ENCODE measurements at regions not wholly inside any gene's neighbourhood (a gene's known extent, or its start where the extent isn't known, plus 50 kb on each side); places are given as distances from the start of the nearest gene placed in this dataset.

DNA sequence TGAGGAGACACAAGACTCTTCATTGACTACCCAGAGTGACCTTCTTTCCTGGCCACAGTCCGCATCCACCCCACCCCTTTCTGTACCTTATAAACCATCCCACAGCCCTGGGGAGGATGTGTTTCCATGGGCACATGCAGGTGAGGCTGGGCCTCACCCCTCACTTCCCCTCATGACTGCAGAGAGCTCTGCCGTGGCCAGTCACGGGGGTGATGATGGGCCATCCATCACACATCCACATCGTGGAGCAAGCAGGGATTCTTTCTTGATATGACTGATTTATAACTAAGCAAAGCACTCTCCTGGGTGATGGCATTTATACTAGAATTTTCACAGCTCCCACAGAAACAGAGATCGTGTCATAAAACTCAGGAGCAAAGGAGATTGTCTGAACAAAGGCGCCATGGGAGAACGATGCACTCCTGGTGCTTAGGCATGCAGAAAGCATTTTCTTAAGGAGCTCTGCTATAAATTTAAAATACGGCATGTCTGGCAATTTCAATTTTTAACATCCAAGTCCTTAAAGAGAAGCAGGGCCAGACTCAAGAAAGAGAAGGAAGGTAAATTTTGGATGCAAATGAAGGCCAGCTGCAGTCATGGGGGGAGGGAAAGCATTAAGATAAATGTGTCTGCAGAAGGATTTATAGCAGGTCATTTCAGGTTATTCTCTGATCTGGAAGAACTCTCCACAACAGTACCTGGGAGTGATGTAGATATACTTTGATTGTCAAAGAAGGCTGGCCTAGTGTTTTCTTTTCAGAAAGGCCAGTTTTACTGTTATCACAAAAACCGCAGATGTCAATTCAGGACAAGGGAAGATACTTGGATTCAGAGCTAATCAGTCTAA lies 777.0 kb downstream of the C6orf118 start:
- no peak for TF ChIP-seq POLR2AphosphoS5 (IDR thresholded peaks at IDR 0.05; ENCODE audit: borderline replicate concordance, low read depth, low read length)
- TF ChIP-seq EZH2 (IDR thresholded peaks at IDR 0.05) = no peak
- no peak for TF ChIP-seq FOXP2 (optimal IDR thresholded peaks at IDR 0.05; ENCODE audit: control extremely low read depth, extremely low read length, insufficient read depth)
